ENCODE measurements at regions not wholly inside any gene's neighbourhood (a gene's known extent, or its start where the extent isn't known, plus 50 kb on each side); places are given as distances from the start of the nearest gene placed in this dataset.
"Not testable (repeated sequence)": the region's sequence is repeated elsewhere in the genome, so short reads cannot be mapped to it uniquely, and the experiment has no call there.

DNA sequence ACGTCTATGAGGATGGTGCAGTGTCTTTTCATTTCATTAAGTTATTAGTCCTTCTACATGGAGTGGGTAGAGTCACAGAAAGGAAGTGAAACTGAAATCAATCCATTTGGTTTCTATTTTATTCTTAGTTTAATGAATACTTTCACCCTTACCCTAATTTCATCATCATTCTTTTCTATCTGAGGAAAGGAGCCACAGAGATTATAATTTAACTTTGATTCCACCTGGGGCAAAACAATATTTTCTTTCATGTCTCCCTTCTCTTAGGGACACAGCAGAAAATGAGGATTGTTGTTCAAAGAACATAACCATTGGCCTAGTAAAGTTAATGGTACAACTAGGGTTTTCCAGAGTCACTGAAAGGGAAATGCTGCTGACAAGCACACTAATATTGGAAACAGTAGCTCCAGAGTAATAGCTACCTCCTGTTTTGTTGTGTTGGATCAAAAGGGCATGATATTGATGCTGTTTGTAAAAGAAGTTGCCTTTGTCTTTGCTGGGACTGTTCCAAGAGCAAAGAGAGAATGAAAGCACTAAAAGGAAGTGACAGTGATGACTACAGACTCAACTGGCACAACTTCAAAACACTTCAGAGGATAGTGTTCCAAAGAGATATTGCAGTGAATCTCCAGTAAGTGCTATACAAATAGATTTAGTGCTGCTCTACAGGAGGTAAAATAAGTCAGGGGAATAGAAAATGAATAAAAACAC lies 247.1 kb upstream of the PITX2 start:
- in situ Hi-C loops (cut with MboI; ENCODE audit: low sequenced_read_pairs in 4 of 4) = no loop called here
- ATAC-seq (no peak), DNase-seq (no peak)
- Histone ChIP-seq H3K9me3 (no peaks in the 10 kb centered on the region), H3K27me3 (no peaks in the 10 kb centered on the region), H3K4me3 (no peak overlapping the region), H3K4me1 (peaks cover 7 to 16% of the 10 kb centered on the region in 2 donors), H3K36me3 (no peaks in the 10 kb centered on the region), H3K27ac (no peak overlapping the region)
- intact Hi-C loops (cut with DNase I; ENCODE audit: low total_unique reads) = no loop called here
- TF ChIP-seq CTCF (IDR thresholded peaks at IDR 0.05 in 4 of 5, conservative IDR thresholded peaks at IDR 0.05 in 1 of 5) (no peak), POLR2A (IDR thresholded peaks at IDR 0.05) (no peak)

DNA sequence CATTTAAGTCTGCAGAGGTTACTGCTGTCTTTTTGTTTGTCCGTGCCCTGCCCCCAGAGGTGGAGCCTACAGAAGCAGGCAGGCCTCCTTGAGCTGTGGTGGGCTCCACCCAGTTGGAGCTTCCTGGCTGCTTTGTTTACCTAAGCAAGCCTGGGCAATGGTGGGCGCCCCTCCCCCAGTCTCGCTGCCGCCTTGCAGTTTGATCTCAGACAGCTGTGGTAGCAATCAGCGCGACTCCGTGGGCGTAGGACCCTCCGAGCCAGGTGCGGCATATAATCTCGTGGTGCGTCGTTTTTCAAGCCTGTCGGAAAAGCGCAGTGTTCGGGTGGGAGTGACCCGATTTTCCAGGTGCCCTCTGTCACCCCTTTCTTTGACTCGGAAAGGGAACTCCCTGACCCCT lies 253.3 kb upstream of the PITX2 start:
- H3K27ac ChIP-seq; H3K36me3 ChIP-seq; ATAC-seq; in situ Hi-C loops (cut with MboI; ENCODE audit: low sequenced_read_pairs in 4 of 4); H3K9me3 ChIP-seq; intact Hi-C loops (cut with DNase I; ENCODE audit: low total_unique reads); H3K4me1 ChIP-seq; H3K27me3 ChIP-seq; H3K4me3 ChIP-seq; DNase-seq: not testable (repeated sequence)

DNA sequence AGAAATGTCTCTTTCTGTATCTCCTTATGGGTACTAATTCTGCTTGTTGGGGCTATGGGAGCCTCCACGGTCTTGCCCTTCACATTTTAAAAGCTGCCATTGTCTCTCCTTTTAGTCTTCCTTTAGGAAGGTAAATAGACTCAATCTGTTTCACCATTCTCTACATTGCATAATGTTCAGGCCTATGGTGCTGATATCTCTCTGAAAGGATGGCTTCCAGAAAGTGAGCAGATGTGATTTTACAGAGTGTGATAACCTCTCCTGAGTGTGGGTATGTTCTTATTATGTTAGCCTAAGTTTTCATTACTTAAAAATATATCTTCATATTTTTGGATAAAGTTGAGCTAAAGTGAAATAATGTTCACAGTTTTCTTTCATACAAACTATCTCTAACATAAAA lies 254.0 kb upstream of the PITX2 start:
- no peak overlapping the region for H3K27ac ChIP-seq
- no peak for ATAC-seq
- no peak for TF ChIP-seq CTCF (IDR thresholded peaks at IDR 0.05 in 4 of 5, conservative IDR thresholded peaks at IDR 0.05 in 1 of 5)
- no peak for TF ChIP-seq POLR2A (IDR thresholded peaks at IDR 0.05)
- H3K4me1 ChIP-seq = no peaks in the 10 kb centered on the region
- no peak for DNase-seq
- intact Hi-C loops (cut with DNase I; ENCODE audit: low total_unique reads) (no loop called here), in situ Hi-C loops (cut with MboI; ENCODE audit: low sequenced_read_pairs in 4 of 4) (no loop called here)
- no peaks in the 10 kb centered on the region for H3K36me3 ChIP-seq
- no peaks in the 10 kb centered on the region for H3K27me3 ChIP-seq
- no peak overlapping the region for H3K4me3 ChIP-seq
- no peaks in the 10 kb centered on the region for H3K9me3 ChIP-seq

GRCh38 chr4:110877778-110878370 lies 255.0 kb upstream of the PITX2 start:
- DNase-seq = peak; percentile 16 to 22

More at GRCh38 chr4:110877778-110878370, 255.0 kb upstream of the PITX2 start:
- ATAC-seq = peak; percentile 89 to 94
- no peaks in the 10 kb centered on the region for H3K4me1 ChIP-seq
- H3K4me3 ChIP-seq = no peak overlapping the region
- H3K27ac ChIP-seq = no peak overlapping the region
- H3K9me3 ChIP-seq = no peaks in the 10 kb centered on the region
- TF ChIP-seq POLR2A (IDR thresholded peaks at IDR 0.05) (no peak), CTCF (IDR thresholded peaks at IDR 0.05 in 4 of 5, conservative IDR thresholded peaks at IDR 0.05 in 1 of 5) (no peak)
- intact Hi-C loops (cut with DNase I; ENCODE audit: low total_unique reads) = no loop called here
- in situ Hi-C loops (cut with MboI; ENCODE audit: low sequenced_read_pairs in 4 of 4) = no loop called here
- H3K27me3 ChIP-seq = no peaks in the 10 kb centered on the region
- no peaks in the 10 kb centered on the region for H3K36me3 ChIP-seq
